GM19468 (cell line): ENCODE measurements at regions not wholly inside any gene's neighbourhood (a gene's known extent, or its start where the extent isn't known, plus 50 kb on each side); places are given as distances from the start of the nearest gene placed in this dataset.

ENCODE experiments used
- ATAC-seq: cut with Tn5 transposase; IDR thresholded peaks from one replicate; pipeline ENCODE4 v1.9.1; 2021; ENCODE audit warnings: mild to moderate bottlenecking, moderate library complexity, moderate number of reproducible peaks; ENCODE audit not compliant: unreplicated experiment; ENCODE audit errors: extremely low read depth

DNA sequence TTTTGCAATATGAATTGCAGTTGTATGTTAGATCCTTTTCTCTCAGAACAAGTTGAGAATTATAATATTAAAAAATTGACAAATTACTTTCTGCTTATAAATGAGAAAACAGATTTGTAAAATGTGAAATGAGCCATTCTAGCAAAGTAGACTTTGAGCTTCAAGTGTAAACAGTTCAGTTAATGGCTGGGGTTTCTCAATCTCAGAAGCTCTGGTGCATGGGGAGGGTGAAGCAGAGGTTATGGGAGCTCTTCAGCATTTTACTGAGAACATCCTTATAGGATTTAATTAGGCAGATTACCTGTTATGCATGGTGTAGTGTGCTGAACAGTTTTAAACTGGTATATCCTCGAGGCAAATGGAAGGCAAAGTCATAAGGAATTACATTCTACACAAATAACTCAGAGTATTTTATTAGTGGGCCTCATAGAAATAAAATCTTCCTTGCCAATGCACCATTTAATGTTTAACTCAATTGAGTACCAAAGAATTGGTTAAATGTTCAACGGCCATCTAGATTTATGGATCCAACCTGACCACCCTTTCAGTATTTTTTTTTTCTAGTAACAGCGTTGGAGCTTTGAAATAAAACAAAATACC lies 1143.6 kb upstream of the ADGRL2 start:
- no peak for ATAC-seq

DNA sequence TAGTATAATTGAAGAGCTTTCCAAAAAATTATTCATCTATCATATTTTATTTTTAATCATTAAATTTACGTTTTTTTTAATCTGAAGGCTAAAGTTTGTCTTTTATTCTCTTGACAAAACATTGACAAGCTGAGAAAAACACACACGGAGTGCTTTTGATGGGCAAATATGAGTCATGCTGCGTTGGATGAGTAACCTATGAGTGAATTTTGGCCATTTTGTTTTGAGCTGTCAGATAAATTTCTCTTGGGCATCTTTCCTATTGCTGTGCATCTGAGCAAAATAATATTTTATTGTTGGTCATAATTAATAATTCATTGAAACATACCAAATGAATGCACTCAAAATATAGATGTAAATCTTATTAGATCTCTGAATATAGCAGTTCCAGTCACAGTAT lies 1144.1 kb upstream of the ADGRL2 start:
- no peak for ATAC-seq

DNA sequence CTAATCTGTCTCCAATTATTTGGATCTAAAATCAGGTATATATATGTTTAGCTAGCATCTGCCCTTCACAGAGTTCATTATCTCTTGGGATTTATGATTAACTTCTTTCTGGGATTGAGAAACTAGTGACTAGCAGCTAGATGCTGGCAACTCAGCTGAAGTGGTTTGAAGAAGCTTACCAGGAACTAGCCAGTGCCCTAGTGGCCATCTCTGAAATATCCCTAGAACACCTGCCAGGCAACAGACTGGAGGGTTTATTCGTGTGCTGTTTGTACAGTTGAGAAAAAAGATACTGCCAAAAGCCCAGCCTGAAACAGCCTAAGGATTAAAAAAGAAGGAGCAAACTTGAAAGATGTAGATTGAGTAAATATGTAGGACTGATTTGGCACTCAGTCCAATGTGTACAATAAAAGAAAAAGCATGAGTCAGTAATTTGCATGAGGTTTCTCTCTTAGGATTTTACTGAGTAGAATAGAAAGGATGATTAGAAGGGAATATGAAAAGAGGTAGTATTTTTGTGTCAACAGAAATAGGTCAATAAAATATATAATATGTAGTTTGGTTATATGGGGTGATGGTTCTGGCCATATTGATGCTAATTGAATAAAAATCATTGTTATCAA lies 1144.6 kb upstream of the ADGRL2 start:
- peak; percentile 67 for ATAC-seq

DNA sequence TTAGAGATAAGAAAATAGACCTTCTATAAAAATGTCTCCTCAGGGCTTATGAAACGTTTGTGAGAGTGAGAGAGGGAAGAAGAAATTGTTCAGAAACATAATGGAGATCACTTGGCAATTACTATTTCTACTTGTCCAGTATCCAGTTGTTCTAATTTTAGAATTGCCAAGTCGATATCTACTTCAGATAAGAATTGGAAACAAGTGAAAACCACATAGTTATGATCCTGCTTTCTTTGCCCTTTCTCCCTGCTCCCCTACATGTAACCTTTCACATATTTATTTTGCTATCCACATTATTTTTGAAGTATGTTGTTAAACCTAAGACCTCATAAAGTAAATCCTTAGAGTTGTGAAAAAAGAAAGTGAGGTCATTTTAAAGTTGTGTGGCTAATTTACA lies 1154.7 kb upstream of the ADGRL2 start:
- no peak for ATAC-seq

DNA sequence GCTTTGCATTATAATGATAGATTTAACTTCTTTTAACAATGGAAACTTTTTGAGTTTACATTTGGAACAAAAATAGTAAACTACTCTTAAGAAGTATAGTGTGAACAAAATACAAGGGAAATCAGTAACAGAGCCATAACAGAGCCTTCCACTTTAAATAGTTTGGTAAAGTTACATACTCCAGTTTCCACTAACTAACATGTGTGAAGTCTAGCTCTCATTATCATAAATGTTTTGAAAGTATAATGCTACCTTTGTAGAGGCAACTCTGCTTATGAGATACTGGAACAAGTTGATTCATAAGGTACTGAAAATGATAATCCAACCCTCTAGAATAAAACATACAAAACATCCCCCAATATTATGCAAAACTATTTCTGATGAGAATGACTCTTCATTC lies 1155.1 kb upstream of the ADGRL2 start:
- ATAC-seq: no peak

DNA sequence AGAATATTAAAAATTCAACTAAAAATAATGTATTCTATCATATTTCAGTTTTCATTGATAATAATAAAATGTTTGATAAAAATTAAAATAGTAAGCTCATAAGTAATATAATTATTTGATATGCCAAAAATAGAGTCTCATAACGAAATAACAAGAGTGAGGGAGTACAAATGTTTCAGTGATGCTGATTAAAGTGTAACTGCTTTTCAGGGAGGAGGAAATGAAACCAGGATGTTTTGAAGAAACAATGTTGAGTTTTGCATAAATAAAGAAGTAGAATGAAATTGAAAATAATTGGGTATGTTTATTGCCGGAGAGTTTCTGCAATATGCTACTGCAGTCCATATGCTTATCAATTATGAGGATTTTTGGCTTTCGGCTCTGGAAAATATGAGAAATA lies 1159.8 kb upstream of the ADGRL2 start:
- ATAC-seq: peak; percentile 20

DNA sequence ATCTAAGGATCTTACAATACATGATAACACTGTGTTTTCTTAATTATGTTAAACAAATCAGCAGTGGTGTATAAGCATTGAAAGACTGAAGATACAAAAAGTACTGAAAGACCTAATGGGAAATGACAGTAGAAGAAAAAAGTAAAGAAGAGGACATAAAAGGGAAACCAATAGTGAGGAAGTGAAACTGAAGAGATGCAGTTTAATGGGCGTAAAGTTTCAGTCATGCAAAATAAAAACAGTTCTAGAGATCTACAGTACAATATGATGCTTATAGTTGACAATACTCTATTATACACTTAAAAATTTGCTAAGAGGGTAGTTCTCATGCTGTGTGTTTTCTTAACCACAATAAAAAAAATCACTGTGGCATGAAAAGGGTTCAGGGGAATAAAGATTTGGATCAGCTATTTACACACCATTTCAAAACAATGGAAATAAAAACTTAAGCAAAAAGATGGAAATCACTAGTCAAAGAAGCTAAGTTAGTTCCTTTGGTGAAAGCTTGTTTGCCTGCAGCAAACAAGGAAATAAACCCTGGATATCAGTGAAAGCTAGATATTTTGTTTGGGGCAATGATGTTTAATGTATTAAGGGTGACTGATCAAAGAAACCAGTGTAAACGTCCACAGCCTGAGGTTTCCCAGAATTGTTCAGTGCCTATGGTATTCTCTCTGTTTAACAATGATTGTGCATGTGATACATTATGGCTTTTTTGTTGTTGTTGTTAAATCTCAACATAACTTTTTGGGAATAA lies 1160.8 kb upstream of the ADGRL2 start:
- peak; percentile 98 for ATAC-seq

DNA sequence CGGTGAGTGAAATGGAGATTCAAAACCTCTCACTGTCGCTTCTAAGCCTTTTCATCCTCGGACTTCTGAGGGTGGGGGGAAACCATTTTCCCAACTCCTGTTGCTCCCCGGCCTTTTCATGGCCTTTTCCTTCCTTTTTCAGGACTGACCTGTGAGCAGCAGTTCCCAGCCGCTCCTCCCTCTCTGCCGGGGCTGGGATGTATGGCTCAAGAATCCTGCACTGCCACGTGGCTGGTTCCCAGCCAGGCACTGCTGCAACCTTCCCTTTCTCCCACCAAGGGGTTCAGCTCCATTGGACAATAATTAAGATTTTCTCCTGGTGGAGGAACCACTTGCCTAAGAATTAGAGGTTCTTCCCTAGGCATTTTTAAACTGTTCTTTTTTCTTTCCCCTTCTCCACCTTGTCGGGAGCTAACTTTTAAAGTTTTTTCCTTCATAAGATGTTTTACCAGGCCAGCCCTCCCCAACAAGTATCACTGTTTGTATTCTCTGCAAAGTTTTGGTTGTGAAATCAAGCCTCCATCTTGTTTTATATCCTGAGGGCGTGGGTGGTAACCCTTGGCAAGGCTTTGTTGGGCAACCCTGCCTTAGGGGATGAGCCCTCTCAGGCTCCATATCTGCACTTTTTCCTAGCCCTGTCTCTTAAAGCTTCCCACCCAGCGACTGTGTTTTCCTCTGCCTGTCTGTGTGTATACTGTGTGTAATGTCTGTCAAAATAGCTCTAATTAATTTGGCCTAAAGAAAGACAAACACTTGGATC lies 1166.6 kb upstream of the ADGRL2 start:
- ATAC-seq: no peak

DNA sequence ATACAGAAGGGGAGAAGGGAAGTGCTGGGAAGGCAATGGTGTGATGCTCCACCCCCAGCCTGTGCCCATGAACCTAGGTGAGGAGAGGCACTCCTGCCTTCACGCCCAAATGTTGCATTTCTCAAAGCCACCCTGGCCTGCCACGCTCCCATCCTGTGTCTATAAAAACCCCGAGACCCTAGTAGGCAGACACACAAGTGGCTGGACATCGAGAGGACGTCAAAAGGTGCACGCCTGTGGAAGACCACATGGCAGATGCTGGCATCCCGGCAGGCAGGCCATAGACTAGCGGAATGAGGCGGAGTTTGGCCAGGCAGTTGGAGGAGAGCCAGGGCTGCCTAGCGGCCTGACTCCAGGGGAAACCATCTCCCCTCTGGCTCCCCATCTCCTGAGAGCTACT lies 1168.5 kb upstream of the ADGRL2 start:
- no peak for ATAC-seq

DNA sequence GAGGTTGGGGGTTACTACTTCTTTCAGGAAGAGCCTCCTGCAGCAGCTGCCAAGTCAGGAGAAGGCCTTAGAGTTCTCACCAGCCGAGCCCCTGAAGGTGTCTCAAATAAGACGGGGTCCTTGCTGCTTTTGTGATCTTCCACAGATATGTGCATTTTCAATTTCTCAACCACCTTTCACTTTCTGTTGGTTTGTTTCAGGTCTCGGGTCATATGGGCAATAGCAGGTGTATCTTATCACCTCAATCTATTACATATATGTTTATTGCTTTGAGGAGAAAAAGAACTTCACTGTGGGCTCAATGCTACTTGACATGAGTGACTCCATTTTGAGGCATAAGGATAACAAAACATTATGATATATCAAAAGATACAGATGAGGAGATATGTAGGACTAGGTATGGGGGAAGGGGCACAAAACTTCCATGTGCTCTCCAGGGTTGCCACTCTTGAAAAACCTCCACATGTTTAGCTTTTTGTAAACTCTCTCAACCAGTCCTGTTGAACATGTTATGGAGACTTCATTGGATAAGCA lies 1171.4 kb upstream of the ADGRL2 start:
- peak; percentile 74 for ATAC-seq

DNA sequence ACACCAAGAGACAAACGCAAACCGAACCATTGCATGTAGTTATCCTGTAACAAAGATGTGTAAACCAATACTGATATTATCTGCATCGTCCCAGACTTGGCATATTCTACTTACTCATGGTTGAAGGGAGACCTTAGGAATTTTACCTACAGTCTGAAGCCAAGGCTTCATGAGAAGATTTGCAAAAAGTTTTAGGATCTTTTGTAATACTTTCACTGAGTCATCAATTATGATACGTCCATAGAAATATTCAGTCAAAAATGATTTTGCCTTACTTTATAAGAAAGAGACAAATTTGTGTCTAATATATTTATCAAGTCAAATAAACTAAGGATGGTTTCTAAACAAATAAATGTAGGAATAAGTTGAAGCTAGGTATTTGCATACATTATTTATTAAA lies 1176.1 kb upstream of the ADGRL2 start:
- ATAC-seq: no peak

DNA sequence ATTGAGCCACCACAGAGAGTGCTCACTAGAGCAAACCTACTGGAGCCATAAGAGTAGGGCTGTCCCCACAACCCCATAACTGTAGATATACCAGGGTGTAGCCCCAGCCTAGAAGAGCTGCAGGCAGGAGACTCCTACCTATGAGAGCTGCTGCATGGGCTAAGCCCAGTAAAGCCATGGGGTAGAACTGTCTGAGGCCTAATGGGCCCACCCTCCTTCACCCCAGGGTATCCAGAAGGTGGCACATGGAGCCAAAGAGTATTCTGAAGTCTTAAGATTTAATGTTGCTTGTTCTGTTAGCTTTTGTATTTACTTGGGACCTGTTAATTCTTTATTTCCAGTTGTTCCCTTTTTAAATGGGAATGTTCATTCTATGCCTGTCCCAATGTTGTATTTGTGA lies 1193.7 kb upstream of the ADGRL2 start:
- peak; percentile 16 for ATAC-seq

DNA sequence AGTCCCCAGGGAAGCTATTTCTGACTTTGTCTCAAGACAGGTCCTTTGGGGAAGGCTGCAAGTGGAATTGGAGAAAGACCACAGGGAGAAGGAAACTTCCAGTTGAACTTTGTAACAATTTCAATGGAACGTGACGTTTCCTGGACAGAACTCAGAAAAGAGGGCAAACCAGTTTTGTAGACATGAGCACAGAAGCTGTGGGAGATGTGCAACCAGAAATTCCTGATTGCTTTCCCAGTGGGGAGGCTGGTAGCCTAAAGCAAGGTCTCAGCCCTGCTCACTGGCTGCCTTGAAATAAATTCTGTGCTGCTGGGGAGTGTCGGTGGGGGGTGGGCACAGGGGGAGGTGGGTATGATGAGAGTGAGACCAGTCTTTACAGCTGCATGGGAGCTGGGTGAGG lies 1206.7 kb upstream of the ADGRL2 start:
- no peak for ATAC-seq

DNA sequence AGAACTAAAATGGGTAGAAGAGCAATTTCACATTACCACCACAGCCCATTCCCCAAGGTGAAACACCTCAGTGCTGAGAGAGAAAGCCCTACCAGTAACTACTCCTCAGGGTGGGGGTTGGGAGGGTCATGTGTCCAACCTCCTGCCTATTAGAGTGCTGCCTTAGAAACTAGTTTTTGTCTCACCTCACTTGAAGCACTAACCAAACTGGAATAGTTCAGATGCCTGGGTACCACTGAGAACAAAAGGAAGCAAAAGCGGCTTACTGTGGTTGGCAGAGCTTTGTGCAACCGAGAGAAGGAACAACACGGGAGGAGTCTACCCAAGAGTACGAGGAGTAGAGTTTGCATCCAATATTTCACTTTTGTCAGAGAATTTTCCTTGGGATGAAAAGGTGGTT lies 1207.5 kb upstream of the ADGRL2 start:
- no peak for ATAC-seq

DNA sequence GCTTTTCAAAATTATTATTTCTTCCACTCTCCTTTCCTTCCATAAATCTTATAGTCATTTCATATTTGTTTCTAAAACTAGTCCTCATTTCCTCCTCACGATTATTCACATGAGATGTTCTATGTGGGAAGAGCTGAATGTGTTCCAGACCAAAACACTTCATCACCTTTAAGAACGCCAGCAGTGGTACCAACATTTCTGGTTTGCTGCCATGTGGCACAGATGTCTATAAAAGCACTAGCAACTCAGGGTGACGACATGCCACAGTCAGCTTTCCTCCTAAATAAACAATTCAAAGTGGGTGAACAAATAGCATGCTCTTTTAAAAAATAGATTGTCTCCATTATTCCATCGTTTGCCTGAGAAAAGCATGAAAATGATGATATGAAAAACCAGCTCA lies 1217.8 kb upstream of the ADGRL2 start:
- ATAC-seq: no peak

DNA sequence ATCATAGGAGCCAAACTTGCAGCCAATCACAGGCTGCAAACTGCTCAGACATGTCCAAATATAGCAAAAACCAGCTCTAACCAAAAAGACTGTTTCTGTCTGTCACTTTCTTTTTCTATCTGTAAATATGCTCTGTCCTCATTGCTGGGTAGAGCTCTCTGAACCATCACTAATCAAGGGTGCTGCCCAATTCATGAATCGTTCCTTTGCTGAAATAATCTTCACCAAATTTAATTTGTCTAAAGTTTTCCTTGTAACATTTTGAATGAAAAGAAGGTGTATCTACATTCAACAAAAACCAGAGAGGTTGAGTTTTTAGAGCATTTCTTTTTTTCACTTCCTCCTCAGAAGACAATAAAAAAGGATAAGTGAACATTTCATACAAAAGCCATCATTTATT lies 1221.7 kb upstream of the ADGRL2 start:
- no peak for ATAC-seq

DNA sequence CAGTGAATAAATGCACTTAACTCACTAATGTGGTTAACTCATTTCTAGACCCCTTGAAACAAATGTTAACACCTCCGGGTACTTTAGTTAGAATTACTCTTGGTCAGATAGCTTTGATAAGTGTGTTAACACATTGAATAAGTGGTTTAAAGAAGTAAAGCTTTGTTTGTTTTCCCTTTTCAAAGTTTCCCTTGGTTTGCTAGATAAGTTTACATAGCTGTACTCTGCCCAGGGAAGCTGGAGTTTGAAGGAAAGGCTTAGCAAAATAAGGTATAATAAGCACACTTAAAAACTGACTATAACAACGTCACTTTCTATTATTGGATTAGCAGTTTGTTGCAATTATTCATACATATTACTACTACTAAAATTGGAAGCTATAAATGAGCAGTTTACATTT lies 1233.9 kb upstream of the ADGRL2 start:
- no peak for ATAC-seq

DNA sequence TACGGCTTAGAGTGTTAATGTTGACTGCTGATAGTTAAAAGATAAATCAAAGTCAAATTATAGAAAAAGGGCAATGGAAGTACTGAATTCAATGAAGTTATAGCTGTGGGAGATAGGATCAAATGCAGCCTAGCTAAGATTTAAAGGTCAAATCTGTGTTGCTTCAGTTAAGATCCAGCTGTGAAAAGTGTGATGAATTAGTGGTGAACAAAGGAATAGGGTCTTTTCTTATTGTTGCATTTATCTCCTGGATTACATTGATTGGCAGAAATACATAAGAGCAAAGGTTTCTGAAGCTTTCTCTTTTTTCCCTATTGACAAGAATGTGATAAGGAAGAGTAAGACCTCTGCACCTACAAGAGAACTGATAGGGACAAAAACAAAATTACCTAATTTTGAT lies 1234.6 kb upstream of the ADGRL2 start:
- no peak for ATAC-seq

DNA sequence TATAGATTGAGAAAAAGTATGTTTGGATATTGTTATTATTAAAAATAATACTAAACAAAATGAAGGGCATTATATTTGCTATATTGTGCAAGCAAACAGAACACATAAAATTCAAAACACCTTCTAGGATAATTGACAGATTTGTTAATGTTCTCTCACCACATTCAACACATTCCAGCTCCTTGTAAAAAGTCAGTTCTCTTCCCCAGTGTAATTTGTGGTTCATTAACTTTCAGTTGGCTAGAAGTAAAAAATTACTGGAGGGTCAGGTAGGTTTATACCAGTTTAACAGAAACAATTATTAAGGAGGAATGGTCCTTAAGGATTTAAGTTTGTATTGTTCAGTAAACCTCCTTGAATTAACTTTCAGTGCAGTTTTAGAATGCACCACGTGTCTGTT lies 1235.3 kb upstream of the ADGRL2 start:
- ATAC-seq: no peak

DNA sequence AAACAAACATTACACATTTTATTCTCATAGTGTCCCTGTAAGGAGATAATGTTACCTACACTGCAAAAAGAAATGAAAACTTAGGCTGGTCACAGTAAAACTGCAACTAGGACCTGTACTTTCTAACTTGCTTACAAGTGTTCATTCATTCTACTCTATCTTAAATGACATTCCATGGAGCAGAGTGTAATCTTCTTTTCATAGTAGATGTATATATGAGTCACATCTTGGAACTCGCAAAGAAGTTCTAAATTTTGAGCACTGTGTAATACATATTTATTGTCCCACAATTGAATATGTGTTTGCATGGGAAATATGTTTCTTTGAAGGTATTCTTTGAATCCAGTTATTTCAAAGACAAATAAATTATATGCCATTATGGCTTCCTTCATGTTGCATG lies 1258.5 kb upstream of the ADGRL2 start:
- no peak for ATAC-seq

DNA sequence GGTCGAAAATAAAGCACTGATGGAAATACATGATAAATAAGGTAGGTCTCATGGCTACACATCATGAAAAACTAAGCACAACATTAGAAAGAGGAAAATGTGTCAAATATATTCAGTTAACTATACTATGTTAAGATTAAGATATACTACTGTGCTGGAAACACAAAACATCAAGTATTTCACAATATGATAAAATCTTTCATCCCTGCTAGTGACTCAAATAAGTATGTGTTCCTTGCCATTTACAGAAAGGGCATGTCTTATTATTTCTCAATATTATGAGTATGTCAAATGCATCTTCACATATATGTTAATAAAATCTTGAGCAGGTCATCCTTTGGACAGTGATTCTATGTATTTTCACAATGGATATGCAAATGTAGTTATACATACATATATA lies 1260.1 kb upstream of the ADGRL2 start:
- ATAC-seq: no peak
